NOMO-1 treated with dmso at 0.1 percent for 144 hours (cell line): ENCODE measurements at regions not wholly inside any gene's neighbourhood (a gene's known extent, or its start where the extent isn't known, plus 50 kb on each side); places are given as distances from the start of the nearest gene placed in this dataset.

Experiments
- DNase-seq: peaks from one replicate; lab custom pipeline; 2025; ENCODE audit not compliant: unreplicated experiment; lab: John Stamatoyannopoulos, UW

DNA sequence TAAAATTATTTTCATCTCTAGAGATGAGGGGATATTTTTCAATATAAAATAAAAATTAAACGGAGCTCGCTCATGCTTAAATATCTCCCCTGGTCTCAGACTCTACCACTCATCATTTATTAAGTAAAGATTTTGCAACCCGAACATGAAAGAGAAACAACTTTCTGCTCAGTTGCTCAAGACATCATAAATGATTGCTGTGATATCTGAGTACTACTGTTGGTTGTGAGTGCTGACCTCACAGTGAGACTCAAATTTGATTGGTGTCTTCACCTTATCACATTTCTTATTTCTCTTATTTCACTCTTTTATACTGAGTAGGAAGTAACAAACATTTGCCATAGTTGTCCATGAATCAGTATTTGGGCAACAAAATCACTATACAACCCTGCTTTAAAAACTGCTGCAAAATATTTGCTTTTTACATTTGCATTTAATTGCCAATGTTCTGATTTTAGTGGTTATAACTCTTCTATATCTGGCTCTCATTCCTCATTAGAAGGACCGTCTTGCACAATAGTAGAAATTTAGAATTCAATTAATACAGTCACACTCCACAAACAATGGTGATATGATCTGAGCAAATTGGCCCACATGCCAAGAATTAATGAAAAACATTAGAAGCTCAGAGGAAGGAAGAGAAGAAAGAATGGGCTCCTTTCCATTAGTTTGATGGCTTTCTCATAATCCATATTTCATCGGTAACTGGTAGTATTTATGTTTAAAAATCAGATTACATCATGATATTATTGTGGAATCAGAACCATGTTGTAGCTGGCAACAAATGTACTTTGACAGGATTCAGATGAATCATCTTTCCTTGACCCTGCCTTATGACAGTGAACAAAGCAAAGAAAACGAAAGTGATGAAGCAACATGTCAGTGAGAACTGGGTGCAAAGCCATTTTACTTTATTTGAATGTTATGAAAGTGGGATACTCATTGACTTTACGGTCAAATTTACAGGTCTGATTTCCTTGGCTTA lies 973.6 kb upstream of the TENM4 start:
- DNase-seq: no peak

DNA sequence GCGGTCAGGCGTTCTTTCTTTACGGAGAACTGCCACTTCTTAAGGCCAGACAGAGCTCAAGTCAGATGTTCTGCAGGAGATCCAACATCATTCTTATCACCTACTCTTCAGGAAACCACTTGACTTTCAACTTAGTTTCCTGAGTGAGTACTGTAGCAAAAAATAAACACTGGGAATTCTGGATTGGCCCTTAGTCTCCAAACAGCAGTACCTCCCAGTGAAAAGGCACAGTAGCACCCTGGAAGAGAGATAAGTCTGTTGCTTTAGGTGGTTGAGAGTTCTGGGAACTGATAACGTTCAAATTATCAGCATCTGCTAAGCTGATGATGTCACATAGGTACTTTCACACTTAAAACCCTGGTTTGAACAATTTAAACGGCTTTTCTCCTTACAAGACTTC lies 971.8 kb upstream of the TENM4 start:
- DNase-seq: no peak

DNA sequence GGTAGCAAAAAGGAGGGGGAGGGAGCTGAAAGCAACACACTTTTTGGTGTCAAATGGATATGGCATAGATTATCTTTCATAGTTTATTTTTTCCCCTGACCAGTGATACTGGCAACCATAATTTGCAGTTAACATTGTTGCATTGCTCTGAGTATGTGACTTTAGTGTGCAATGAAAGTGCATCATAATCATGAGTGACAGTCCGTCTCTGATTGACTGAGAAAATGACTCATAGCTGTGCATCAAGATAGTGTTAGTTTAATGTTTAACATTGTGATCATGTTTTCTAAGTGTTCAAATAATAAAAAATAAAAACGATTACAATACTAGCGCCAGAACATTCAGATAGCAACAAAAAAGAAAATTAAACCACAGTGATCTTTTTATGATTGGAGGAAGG lies 952.4 kb upstream of the TENM4 start:
- no peak for DNase-seq

DNA sequence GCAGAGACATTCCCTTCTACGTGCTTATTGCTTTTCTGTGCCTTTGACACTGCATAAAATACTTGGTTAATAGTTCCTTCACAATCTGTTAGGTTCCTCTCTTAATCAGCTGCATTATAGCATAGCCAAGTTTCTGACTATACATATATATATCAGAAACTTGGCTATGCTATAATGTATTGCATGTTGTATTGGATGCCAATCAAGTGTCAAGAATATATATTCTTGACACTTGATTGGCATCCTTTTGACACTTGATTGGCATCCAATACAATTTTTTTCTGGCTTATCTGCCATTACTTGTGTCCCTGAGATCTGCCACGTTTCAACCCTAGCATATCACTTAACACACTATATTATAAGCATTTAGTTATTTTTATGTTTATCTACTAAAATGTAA lies 949.7 kb upstream of the TENM4 start:
- no peak for DNase-seq

DNA sequence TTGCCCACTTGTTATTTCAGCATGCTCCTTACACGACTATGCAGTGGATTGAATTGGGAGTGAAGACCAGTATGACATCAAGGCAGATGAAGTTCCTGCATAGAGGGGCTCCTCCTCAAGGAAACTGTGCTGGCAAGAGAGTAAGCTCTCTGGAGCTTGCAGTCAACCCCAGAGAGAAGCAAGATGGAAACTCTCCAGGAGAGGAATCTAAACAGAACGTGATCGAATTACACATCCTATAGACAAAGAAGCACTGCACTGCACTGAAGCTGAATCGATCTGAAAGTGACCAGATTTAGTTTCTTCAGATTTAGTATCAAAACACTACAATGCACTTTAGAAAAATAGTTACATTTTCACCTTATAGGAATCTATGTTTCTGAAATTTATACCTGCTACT lies 947.7 kb upstream of the TENM4 start:
- DNase-seq: no peak

GRCh38 chr11:80388130-80388529 lies 947.3 kb upstream of the TENM4 start:
- no peak for DNase-seq

GRCh38 chr11:80383655-80384054 lies 942.8 kb upstream of the TENM4 start:
- no peak for DNase-seq

- DNase-seq: no peak
These were observed 938.9 kb upstream of the TENM4 start for GRCh38 chr11:80379620-80380278.

DNA sequence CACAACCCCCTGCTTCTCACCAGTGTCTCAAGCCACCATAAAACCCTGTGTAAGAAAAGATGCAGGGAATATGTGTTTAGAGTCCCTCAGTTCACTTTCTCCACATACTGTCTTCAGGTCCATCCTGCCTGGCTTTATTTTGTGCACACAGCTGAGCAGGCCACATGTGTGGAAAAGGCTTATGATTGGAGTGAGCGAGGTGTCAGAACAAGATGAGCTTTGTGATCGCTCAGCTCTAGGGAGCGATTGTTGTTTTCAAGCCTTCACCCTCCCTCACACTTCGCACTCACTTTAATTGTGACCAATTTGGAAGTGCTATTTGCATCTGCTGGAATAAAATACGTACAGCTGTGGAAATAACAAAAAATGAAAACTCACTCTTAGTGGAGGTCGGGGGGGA lies 931.1 kb upstream of the TENM4 start:
- DNase-seq: no peak

DNA sequence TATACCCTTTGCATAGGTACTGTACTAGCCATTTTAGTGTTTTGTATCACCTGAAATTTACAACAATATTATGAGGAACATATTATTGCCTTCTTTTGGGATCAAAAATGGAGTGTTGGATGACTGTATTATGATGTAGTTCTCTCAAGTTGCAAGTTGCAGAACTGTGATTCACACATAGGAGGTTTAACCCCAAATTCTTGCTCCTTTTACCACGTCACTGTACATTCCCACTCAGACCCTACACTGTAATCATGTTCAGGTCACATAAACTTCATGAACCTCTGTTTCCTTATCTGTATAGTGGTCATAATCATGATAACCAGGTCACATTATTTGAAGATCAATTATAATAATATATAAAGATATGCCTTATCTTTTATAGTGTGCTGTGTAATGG lies 925.1 kb upstream of the TENM4 start:
- no peak for DNase-seq

- DNase-seq: no peak
These were observed 924.4 kb upstream of the TENM4 start for GRCh38 chr11:80365076-80365725.

DNA sequence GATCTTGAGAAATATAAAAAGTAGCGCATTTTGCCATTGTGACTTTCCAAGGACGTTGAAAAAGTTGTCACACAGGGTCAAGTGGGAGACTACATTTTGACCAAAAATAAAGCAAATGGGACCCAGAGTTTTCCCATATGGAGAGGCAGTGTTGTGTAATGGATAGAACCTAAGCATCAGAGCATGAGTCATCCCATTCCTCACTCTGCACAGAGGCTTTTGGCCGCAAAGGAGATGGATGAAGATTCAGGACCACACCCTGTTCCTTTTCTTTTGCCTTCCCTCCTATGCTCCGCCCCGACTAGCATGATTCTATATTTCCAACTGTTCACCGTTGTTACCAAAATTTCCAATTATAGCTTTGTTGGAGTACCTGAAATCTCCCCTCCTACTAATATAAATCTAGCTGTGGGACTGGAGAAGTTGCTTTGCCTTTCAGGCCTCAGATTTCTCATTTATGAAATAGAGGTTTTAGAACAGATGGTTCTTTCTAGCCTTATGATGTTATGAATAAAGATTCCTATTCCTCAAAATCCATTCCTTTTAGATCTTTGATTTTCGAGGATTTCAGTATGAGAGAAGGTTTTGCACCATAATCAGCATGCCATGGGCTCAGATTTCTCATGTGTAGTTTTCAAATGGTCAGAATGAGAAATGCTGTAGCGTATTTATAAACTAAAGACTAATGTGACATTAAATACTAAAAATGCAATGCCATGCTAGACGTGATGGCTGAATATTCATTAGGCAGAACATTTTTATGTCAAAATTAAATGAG lies 921.9 kb upstream of the TENM4 start:
- DNase-seq: no peak

DNA sequence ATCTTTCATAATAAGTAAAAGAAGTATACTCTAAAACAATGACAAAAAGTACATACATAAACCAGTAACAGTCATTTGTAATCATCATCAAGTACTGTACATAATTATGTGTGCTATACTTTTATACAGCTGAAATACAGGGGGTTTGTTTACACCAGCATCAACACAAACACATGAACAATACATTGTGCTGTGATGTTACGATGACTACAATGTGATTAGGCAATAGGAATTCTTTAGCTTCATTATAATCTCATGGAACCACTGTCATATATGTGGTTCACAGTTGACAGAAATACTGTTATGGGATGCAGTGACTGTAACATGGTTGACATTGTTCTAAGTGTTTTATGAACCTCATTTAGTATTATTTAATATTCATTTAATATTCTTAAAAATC lies 914.4 kb upstream of the TENM4 start:
- no peak for DNase-seq

GRCh38 chr11:80350541-80350940 lies 909.7 kb upstream of the TENM4 start:
- no peak for DNase-seq

GRCh38 chr11:80349997-80350396 lies 909.2 kb upstream of the TENM4 start:
- no peak for DNase-seq

DNA sequence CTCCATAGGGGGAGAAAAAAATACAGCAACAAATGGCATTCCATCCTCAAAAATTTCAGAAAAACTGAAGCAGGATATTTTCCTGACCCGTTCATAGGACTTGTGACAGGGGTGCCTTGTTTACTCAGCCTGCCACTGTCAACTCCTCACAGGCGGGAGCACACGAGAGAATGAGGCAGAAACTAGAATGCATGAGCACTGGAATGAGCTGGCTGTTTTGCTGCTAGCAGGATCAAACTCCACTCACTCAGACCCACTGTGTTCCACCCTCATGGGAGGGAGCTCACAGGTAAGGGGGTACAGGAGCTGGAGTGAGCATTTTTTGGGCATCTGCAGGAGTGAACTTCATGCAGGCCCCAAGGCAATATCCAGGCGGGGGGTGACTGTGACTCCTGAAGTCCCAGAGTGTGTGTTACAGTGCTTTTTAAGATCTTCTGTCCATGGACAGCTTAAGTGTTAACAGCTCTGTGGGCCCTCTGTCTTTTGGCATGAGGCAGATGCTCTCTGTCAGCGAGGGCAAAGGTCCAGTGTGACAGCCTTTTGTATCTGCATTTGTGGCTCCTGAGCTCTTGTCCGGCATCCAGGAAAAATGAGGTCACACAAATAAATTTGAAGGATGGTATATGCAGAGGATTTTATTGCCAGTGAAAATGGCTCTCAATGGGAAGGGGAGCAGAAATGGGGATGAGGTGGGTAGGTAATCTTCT lies 905.7 kb upstream of the TENM4 start:
- no peak for DNase-seq

GRCh38 chr11:80343436-80343835 lies 902.6 kb upstream of the TENM4 start:
- no peak for DNase-seq

- no peak for DNase-seq
These were observed 897.4 kb upstream of the TENM4 start for GRCh38 chr11:80338231-80338630.

- DNase-seq: no peak
These were observed 890.9 kb upstream of the TENM4 start for GRCh38 chr11:80331694-80332093.

- no peak for DNase-seq
These were observed 889.4 kb upstream of the TENM4 start for GRCh38 chr11:80330264-80330663.

DNA sequence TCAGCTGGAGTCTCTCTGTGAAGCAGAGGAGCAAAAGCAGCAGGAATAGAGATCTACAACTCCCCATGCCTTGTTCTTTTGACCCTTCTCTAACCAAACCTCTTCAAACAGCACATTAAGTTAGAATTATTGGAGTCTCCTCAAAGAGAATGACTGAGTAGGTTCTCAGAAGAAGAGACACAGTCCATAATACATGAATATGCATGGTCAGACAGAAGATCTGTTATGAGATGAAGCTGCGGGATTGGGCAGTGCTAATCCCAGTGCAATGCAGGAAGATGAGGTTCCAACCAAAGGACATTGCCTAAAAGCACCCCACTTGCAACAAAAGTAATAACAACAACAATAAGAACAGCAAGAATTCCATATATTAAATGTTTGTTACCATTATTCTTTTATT lies 887.9 kb upstream of the TENM4 start:
- no peak for DNase-seq
